ENCODE measurements at regions not wholly inside any gene's neighbourhood (a gene's known extent, or its start where the extent isn't known, plus 50 kb on each side); places are given as distances from the start of the nearest gene placed in this dataset.

- no peaks in the 10 kb centered on the region for H3K27me3 ChIP-seq (replicated peaks; ENCODE audit: control insufficient read depth, insufficient read depth, low read length, poor library complexity, severe bottlenecking)
- no peaks in the 10 kb centered on the region for H3K36me3 ChIP-seq (ENCODE audit: control insufficient read depth, insufficient read depth, low read length)
- H3K27ac ChIP-seq (ENCODE audit: insufficient read depth, low read length, poor library complexity, severe bottlenecking) = no peak overlapping the region
- H3K9me3 ChIP-seq (ENCODE audit: control insufficient read depth, low read length) = no peaks in the 10 kb centered on the region
- H3K4me1 ChIP-seq (ENCODE audit: control insufficient read depth, insufficient read depth, low read length, poor library complexity, severe bottlenecking) = no peaks in the 10 kb centered on the region
- no peak for DNase-seq
- no peak overlapping the region for H3K4me3 ChIP-seq (ENCODE audit: insufficient read depth, low read depth, low read length, poor library complexity, severe bottlenecking)
Measured at GRCh38 chr1:232542633-232543593, 87.0 kb downstream of the SIPA1L2 start.

GRCh38 chr1:232538943-232539302, 91.0 kb downstream of the SIPA1L2 start:
- Histone ChIP-seq H3K36me3 (ENCODE audit: control insufficient read depth, insufficient read depth, low read length) (no peaks in the 10 kb centered on the region), H3K4me3 (ENCODE audit: insufficient read depth, low read depth, low read length, poor library complexity, severe bottlenecking) (no peak overlapping the region), H3K9me3 (ENCODE audit: control insufficient read depth, low read length) (no peaks in the 10 kb centered on the region), H3K4me1 (ENCODE audit: control insufficient read depth, insufficient read depth, low read length, poor library complexity, severe bottlenecking) (no peaks in the 10 kb centered on the region), H3K27ac (ENCODE audit: insufficient read depth, low read length, poor library complexity, severe bottlenecking) (no peak overlapping the region), H3K27me3 (replicated peaks; ENCODE audit: control insufficient read depth, insufficient read depth, low read length, poor library complexity, severe bottlenecking) (no peaks in the 10 kb centered on the region)
- no peak for DNase-seq

DNA sequence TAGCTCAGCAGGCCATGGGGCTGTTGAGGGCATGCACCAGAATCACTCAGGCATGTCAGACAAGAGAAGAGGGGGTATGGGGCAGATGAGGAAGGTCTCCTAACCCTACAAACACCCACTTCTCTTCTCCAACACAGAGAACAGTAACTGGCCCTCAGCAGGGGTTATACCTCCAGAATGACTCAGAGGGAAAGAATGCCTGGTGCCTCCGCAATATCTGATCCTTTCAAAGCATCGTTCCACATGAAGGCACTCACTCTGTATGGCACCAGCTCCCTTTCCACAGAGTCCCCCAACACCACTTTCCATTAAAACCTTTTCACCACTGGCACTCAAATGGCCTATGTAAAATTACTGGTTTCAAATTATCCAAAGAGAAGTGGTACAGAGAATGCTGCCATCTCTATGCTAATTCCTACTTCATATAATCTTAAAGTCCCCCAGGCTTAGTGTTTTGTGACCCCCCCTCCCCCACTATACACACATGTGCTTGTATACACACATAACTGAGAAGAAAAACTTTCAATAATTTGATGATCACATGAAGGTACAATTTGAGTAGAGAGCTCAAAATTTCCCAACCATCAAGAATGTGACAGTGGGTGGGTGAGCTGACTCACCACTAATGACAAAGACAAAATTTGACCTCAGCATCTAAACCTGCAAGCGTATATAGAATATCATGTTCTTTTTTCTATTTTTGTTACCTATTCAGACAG, 91.5 kb downstream of the SIPA1L2 start:
- Histone ChIP-seq H3K27ac (ENCODE audit: insufficient read depth, low read length, poor library complexity, severe bottlenecking) (no peak overlapping the region), H3K36me3 (ENCODE audit: control insufficient read depth, insufficient read depth, low read length) (no peaks in the 10 kb centered on the region), H3K9me3 (ENCODE audit: control insufficient read depth, low read length) (no peaks in the 10 kb centered on the region), H3K27me3 (replicated peaks; ENCODE audit: control insufficient read depth, insufficient read depth, low read length, poor library complexity, severe bottlenecking) (no peaks in the 10 kb centered on the region), H3K4me3 (ENCODE audit: insufficient read depth, low read depth, low read length, poor library complexity, severe bottlenecking) (no peak overlapping the region), H3K4me1 (ENCODE audit: control insufficient read depth, insufficient read depth, low read length, poor library complexity, severe bottlenecking) (no peaks in the 10 kb centered on the region)
- DNase-seq = no peak

GRCh38 chr1:232534552-232535517, 95.1 kb downstream of the SIPA1L2 start:
- no peak overlapping the region for H3K4me3 ChIP-seq (ENCODE audit: insufficient read depth, low read depth, low read length, poor library complexity, severe bottlenecking)
- DNase-seq = no peak
- H3K36me3 ChIP-seq (ENCODE audit: control insufficient read depth, insufficient read depth, low read length) = no peaks in the 10 kb centered on the region
- no peak overlapping the region for H3K27ac ChIP-seq (ENCODE audit: insufficient read depth, low read length, poor library complexity, severe bottlenecking)
- no peaks in the 10 kb centered on the region for H3K4me1 ChIP-seq (ENCODE audit: control insufficient read depth, insufficient read depth, low read length, poor library complexity, severe bottlenecking)
- no peaks in the 10 kb centered on the region for H3K9me3 ChIP-seq (ENCODE audit: control insufficient read depth, low read length)
- no peaks in the 10 kb centered on the region for H3K27me3 ChIP-seq (replicated peaks; ENCODE audit: control insufficient read depth, insufficient read depth, low read length, poor library complexity, severe bottlenecking)

DNA sequence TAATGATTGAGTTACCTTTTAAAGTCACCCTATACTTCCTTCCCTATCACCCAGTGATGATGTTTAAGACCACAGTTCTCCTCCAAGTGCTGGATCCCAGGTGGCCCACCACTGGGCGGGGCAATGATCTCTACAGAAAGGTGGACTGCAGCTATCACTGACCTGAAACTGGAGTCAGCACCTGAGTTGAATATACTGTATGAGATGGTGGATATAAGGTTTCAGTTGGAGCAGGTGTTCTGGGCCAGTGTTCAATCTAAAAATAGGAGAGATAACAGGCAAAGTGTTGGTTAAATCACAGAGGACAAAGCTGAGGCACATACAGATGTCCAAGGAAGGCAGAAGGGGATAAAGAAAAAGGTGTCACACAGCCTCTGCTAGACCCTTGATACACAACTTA, 96.6 kb downstream of the SIPA1L2 start:
- no peaks in the 10 kb centered on the region for H3K4me1 ChIP-seq (ENCODE audit: control insufficient read depth, insufficient read depth, low read length, poor library complexity, severe bottlenecking)
- no peak for DNase-seq

GRCh38 chr1:232532901-232533300, 97.0 kb downstream of the SIPA1L2 start:
- no peak for DNase-seq
- Histone ChIP-seq H3K9me3 (ENCODE audit: control insufficient read depth, low read length) (no peaks in the 10 kb centered on the region), H3K4me1 (ENCODE audit: control insufficient read depth, insufficient read depth, low read length, poor library complexity, severe bottlenecking) (no peaks in the 10 kb centered on the region), H3K4me3 (ENCODE audit: insufficient read depth, low read depth, low read length, poor library complexity, severe bottlenecking) (no peak overlapping the region), H3K27ac (ENCODE audit: insufficient read depth, low read length, poor library complexity, severe bottlenecking) (no peak overlapping the region), H3K36me3 (ENCODE audit: control insufficient read depth, insufficient read depth, low read length) (no peaks in the 10 kb centered on the region), H3K27me3 (replicated peaks; ENCODE audit: control insufficient read depth, insufficient read depth, low read length, poor library complexity, severe bottlenecking) (no peaks in the 10 kb centered on the region)

More for the DNA sequence above, 96.6 kb downstream of the SIPA1L2 start:
- Histone ChIP-seq H3K36me3 (ENCODE audit: control insufficient read depth, insufficient read depth, low read length) (no peaks in the 10 kb centered on the region), H3K4me3 (ENCODE audit: insufficient read depth, low read depth, low read length, poor library complexity, severe bottlenecking) (no peak overlapping the region), H3K9me3 (ENCODE audit: control insufficient read depth, low read length) (no peaks in the 10 kb centered on the region), H3K27ac (ENCODE audit: insufficient read depth, low read length, poor library complexity, severe bottlenecking) (no peak overlapping the region), H3K27me3 (replicated peaks; ENCODE audit: control insufficient read depth, insufficient read depth, low read length, poor library complexity, severe bottlenecking) (no peaks in the 10 kb centered on the region)

DNA sequence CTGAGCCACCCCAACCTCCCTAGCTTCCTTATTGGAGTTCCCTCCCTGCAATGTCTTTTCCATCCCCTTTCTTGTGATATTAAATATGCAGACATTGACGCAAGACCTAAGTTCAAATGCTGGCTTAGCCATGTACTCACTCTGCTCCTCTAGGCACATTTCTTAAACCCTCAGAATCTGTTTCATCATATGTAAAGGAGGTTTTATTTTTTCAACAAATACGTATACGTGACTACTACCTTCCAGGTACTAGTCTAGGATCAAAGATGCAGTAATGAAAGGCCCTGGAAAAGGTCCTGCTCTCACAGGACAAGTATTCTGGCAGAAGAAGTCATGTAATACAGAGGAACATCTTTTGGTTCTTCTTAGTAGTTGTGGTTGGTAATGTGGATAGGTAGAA, 98.6 kb downstream of the SIPA1L2 start:
- Histone ChIP-seq H3K36me3 (ENCODE audit: control insufficient read depth, insufficient read depth, low read length) (no peaks in the 10 kb centered on the region), H3K27ac (ENCODE audit: insufficient read depth, low read length, poor library complexity, severe bottlenecking) (no peak overlapping the region), H3K27me3 (replicated peaks; ENCODE audit: control insufficient read depth, insufficient read depth, low read length, poor library complexity, severe bottlenecking) (no peaks in the 10 kb centered on the region), H3K9me3 (ENCODE audit: control insufficient read depth, low read length) (no peaks in the 10 kb centered on the region), H3K4me3 (ENCODE audit: insufficient read depth, low read depth, low read length, poor library complexity, severe bottlenecking) (no peak overlapping the region), H3K4me1 (ENCODE audit: control insufficient read depth, insufficient read depth, low read length, poor library complexity, severe bottlenecking) (no peaks in the 10 kb centered on the region)
- no peak for DNase-seq

DNA sequence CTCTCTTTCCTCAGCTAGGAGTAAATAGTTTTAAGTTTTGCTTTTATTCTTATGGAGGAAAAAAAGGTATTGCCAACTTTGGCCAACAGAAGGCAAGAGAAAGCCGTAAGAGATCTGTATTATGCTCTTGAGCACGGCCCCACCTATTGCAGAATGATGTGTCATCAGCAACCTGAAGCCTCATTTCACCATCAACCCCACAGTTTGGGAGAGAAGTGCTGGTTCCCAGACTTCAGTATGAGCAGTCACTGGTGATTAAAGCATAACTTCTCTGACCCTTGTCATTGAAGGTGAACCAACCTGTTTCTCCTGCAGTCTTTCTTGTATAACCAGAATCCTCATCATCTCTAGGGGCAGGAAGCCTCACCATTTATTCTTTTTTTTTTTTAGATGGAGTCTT, 100.2 kb downstream of the SIPA1L2 start:
- no peak overlapping the region for H3K4me3 ChIP-seq (ENCODE audit: insufficient read depth, low read depth, low read length, poor library complexity, severe bottlenecking)
- no peaks in the 10 kb centered on the region for H3K27me3 ChIP-seq (replicated peaks; ENCODE audit: control insufficient read depth, insufficient read depth, low read length, poor library complexity, severe bottlenecking)
- no peak overlapping the region for H3K27ac ChIP-seq (ENCODE audit: insufficient read depth, low read length, poor library complexity, severe bottlenecking)
- H3K9me3 ChIP-seq (ENCODE audit: control insufficient read depth, low read length) = no peaks in the 10 kb centered on the region
- DNase-seq = no peak
- H3K36me3 ChIP-seq (ENCODE audit: control insufficient read depth, insufficient read depth, low read length) = no peaks in the 10 kb centered on the region
- no peaks in the 10 kb centered on the region for H3K4me1 ChIP-seq (ENCODE audit: control insufficient read depth, insufficient read depth, low read length, poor library complexity, severe bottlenecking)

GRCh38 chr1:232528472-232529089, 101.4 kb downstream of the SIPA1L2 start:
- Histone ChIP-seq H3K4me3 (ENCODE audit: insufficient read depth, low read depth, low read length, poor library complexity, severe bottlenecking) (no peak overlapping the region), H3K9me3 (ENCODE audit: control insufficient read depth, low read length) (no peaks in the 10 kb centered on the region), H3K4me1 (ENCODE audit: control insufficient read depth, insufficient read depth, low read length, poor library complexity, severe bottlenecking) (no peaks in the 10 kb centered on the region), H3K27me3 (replicated peaks; ENCODE audit: control insufficient read depth, insufficient read depth, low read length, poor library complexity, severe bottlenecking) (no peaks in the 10 kb centered on the region), H3K36me3 (ENCODE audit: control insufficient read depth, insufficient read depth, low read length) (no peaks in the 10 kb centered on the region), H3K27ac (ENCODE audit: insufficient read depth, low read length, poor library complexity, severe bottlenecking) (no peak overlapping the region)
- no peak for DNase-seq
